ENCODE measurements at regions not wholly inside any gene's neighbourhood (a gene's known extent, or its start where the extent isn't known, plus 50 kb on each side); places are given as distances from the start of the nearest gene placed in this dataset.

DNA sequence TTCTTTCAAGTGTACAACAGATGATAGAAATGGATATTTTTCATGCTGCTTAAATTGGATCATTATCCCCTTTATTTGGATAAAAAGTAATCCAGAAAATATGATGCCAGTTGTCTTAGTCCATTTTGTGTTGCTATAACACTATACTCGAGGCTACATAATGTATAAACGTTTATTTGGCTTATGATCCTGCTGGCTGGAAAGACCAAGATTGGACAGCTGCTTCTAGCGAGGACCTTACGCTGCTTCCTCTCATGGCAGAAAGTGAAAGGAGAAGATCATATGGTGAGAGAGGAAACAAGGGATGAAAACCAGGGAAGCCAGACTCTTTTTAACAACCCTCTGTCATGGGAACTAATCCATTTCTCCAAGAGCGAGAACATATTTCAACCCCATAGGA lies 102.7 kb downstream of the TRAM1L1 start:
- TF ChIP-seq, protein P1, sequence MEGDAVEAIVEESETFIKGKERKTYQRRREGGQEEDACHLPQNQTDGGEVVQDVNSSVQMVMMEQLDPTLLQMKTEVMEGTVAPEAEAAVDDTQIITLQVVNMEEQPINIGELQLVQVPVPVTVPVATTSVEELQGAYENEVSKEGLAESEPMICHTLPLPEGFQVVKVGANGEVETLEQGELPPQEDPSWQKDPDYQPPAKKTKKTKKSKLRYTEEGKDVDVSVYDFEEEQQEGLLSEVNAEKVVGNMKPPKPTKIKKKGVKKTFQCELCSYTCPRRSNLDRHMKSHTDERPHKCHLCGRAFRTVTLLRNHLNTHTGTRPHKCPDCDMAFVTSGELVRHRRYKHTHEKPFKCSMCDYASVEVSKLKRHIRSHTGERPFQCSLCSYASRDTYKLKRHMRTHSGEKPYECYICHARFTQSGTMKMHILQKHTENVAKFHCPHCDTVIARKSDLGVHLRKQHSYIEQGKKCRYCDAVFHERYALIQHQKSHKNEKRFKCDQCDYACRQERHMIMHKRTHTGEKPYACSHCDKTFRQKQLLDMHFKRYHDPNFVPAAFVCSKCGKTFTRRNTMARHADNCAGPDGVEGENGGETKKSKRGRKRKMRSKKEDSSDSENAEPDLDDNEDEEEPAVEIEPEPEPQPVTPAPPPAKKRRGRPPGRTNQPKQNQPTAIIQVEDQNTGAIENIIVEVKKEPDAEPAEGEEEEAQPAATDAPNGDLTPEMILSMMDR (conservative IDR thresholded peaks at IDR 0.05; ENCODE audit: low read depth, low read length) = no peak
- TF ChIP-seq FOS (IDR thresholded peaks at IDR 0.05; ENCODE audit: low read depth, low read length) (no peak), RAD21 (IDR thresholded peaks at IDR 0.05; ENCODE audit: low read length) (no peak), MAZ (IDR thresholded peaks at IDR 0.05; ENCODE audit: borderline replicate concordance, low read depth, low read length) (no peak), POLR2A (IDR thresholded peaks at IDR 0.05; ENCODE audit: low read depth, low read length) (no peak), MAFK (IDR thresholded peaks at IDR 0.05; ENCODE audit: low read depth, low read length) (no peak), SMC3 (IDR thresholded peaks at IDR 0.05; ENCODE audit: low read depth, low read length) (no peak), NFE2L2 (IDR thresholded peaks at IDR 0.05; ENCODE audit: low read depth, low read length) (no peak), CEBPB (IDR thresholded peaks at IDR 0.05; ENCODE audit: low read depth, low read length) (no peak), MXI1 (IDR thresholded peaks at IDR 0.05; ENCODE audit: borderline replicate concordance, low read depth, low read length) (no peak), BHLHE40 (IDR thresholded peaks at IDR 0.05; ENCODE audit: low read depth, low read length) (no peak)
- TF ChIP-seq, protein P2, sequence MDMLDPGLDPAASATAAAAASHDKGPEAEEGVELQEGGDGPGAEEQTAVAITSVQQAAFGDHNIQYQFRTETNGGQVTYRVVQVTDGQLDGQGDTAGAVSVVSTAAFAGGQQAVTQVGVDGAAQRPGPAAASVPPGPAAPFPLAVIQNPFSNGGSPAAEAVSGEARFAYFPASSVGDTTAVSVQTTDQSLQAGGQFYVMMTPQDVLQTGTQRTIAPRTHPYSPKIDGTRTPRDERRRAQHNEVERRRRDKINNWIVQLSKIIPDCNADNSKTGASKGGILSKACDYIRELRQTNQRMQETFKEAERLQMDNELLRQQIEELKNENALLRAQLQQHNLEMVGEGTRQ (IDR thresholded peaks at IDR 0.05; ENCODE audit: low read depth, low read length) = no peak
- TF ChIP-seq, protein P3, sequence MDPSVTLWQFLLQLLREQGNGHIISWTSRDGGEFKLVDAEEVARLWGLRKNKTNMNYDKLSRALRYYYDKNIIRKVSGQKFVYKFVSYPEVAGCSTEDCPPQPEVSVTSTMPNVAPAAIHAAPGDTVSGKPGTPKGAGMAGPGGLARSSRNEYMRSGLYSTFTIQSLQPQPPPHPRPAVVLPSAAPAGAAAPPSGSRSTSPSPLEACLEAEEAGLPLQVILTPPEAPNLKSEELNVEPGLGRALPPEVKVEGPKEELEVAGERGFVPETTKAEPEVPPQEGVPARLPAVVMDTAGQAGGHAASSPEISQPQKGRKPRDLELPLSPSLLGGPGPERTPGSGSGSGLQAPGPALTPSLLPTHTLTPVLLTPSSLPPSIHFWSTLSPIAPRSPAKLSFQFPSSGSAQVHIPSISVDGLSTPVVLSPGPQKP (IDR thresholded peaks at IDR 0.05; ENCODE audit: borderline replicate concordance, low read depth, low read length) = no peak

All from IMR-90 (cell line).